ENCODE measurements at regions not wholly inside any gene's neighbourhood (a gene's known extent, or its start where the extent isn't known, plus 50 kb on each side); places are given as distances from the start of the nearest gene placed in this dataset.

DNA sequence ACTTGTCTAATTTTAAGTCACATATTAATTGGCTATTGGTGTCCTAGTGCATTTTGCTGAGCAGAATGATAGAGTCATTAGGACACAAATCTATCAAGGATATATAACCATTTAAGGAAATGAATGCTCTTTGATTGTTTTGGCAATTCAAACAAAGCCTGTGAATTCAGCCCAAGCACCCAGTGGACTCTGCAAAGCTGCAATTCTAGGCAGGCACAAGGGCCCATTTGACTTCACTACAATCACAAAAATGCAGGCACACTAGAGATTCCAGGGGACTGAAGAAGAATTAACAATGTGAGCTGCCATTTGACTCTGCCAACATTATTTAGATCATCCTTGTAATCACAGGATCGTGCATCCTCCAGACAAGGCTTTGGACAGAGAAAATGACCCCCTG is 544.2 kb upstream of the PHF14 start:
- TF ChIP-seq, protein P1, sequence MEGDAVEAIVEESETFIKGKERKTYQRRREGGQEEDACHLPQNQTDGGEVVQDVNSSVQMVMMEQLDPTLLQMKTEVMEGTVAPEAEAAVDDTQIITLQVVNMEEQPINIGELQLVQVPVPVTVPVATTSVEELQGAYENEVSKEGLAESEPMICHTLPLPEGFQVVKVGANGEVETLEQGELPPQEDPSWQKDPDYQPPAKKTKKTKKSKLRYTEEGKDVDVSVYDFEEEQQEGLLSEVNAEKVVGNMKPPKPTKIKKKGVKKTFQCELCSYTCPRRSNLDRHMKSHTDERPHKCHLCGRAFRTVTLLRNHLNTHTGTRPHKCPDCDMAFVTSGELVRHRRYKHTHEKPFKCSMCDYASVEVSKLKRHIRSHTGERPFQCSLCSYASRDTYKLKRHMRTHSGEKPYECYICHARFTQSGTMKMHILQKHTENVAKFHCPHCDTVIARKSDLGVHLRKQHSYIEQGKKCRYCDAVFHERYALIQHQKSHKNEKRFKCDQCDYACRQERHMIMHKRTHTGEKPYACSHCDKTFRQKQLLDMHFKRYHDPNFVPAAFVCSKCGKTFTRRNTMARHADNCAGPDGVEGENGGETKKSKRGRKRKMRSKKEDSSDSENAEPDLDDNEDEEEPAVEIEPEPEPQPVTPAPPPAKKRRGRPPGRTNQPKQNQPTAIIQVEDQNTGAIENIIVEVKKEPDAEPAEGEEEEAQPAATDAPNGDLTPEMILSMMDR (IDR thresholded peaks at IDR 0.05), result no peak
- TF ChIP-seq EP300 (IDR thresholded peaks at IDR 0.05), result no peak

Measured in upper lobe of left lung (tissue), 4 donors.